ENCODE measurements at regions not wholly inside any gene's neighbourhood (a gene's known extent, or its start where the extent isn't known, plus 50 kb on each side); places are given as distances from the start of the nearest gene placed in this dataset.

GRCh38 chr4:4775493-4776004 is 83.9 kb upstream of the MSX1 start:
- Histone ChIP-seq H3K36me3 (no peaks in the 10 kb centered on the region), H3K4me1 (peaks cover 4% of the 10 kb centered on the region), H3K9me3 (no peaks in the 10 kb centered on the region), H3K27me3 (no peaks in the 10 kb centered on the region), H3K27ac (no peak overlapping the region), H3K4me3 (no peak overlapping the region)
- intact Hi-C loops (cut with DNase I) = no loop called here
- TF ChIP-seq POLR2AphosphoS5 (IDR thresholded peaks at IDR 0.05; ENCODE audit: insufficient read depth in 1 of 2, low read depth in 1 of 2) (no peak), CTCF (IDR thresholded peaks at IDR 0.05) (no peak), POLR2A (IDR thresholded peaks at IDR 0.05) (no peak)
- DNase-seq (ENCODE audit: extremely low spot score in 2 of 2) = no peak

GRCh38 chr4:4772534-4772933 is 86.9 kb upstream of the MSX1 start:
- H3K27me3 ChIP-seq = no peaks in the 10 kb centered on the region
- no peak for DNase-seq (ENCODE audit: extremely low spot score in 2 of 2)
- no peaks in the 10 kb centered on the region for H3K9me3 ChIP-seq
- no peak overlapping the region for H3K27ac ChIP-seq
- intact Hi-C loops (cut with DNase I) = no loop called here
- TF ChIP-seq POLR2A (IDR thresholded peaks at IDR 0.05) = no peak
- no peak for TF ChIP-seq CTCF (IDR thresholded peaks at IDR 0.05)
- no peak for TF ChIP-seq POLR2AphosphoS5 (IDR thresholded peaks at IDR 0.05; ENCODE audit: insufficient read depth in 1 of 2, low read depth in 1 of 2)
- H3K4me3 ChIP-seq = no peak overlapping the region
- H3K4me1 ChIP-seq = no peaks in the 10 kb centered on the region
- no peaks in the 10 kb centered on the region for H3K36me3 ChIP-seq

GRCh38 chr4:4771160-4771559 is 88.3 kb upstream of the MSX1 start:
- no peaks in the 10 kb centered on the region for H3K27me3 ChIP-seq
- no peaks in the 10 kb centered on the region for H3K4me1 ChIP-seq
- TF ChIP-seq POLR2AphosphoS5 (IDR thresholded peaks at IDR 0.05; ENCODE audit: insufficient read depth in 1 of 2, low read depth in 1 of 2) = no peak
- no peak for TF ChIP-seq POLR2A (IDR thresholded peaks at IDR 0.05)
- TF ChIP-seq CTCF (IDR thresholded peaks at IDR 0.05) = no peak
- H3K27ac ChIP-seq = no peak overlapping the region
- no peaks in the 10 kb centered on the region for H3K36me3 ChIP-seq
- H3K9me3 ChIP-seq = no peaks in the 10 kb centered on the region
- no peak for DNase-seq (ENCODE audit: extremely low spot score in 2 of 2)
- intact Hi-C loops (cut with DNase I) = no loop called here
- H3K4me3 ChIP-seq = no peak overlapping the region

GRCh38 chr4:4770610-4771009 is 88.9 kb upstream of the MSX1 start:
- Histone ChIP-seq H3K9me3 (no peaks in the 10 kb centered on the region), H3K4me3 (no peak overlapping the region), H3K36me3 (no peaks in the 10 kb centered on the region), H3K27ac (no peak overlapping the region), H3K27me3 (no peaks in the 10 kb centered on the region), H3K4me1 (no peaks in the 10 kb centered on the region)
- DNase-seq (ENCODE audit: extremely low spot score in 2 of 2) = no peak
- TF ChIP-seq CTCF (IDR thresholded peaks at IDR 0.05) (no peak), POLR2AphosphoS5 (IDR thresholded peaks at IDR 0.05; ENCODE audit: insufficient read depth in 1 of 2, low read depth in 1 of 2) (no peak)
- intact Hi-C loops (cut with DNase I) = no loop called here

GRCh38 chr4:4766564-4766963 is 92.9 kb upstream of the MSX1 start:
- DNase-seq (ENCODE audit: extremely low spot score in 2 of 2) = no peak
- H3K4me1 ChIP-seq = no peaks in the 10 kb centered on the region
- H3K9me3 ChIP-seq = no peaks in the 10 kb centered on the region
- TF ChIP-seq POLR2A (IDR thresholded peaks at IDR 0.05) (no peak), POLR2AphosphoS5 (IDR thresholded peaks at IDR 0.05; ENCODE audit: insufficient read depth in 1 of 2, low read depth in 1 of 2) (no peak), CTCF (IDR thresholded peaks at IDR 0.05) (no peak)
- H3K27ac ChIP-seq = no peak overlapping the region
- no peaks in the 10 kb centered on the region for H3K36me3 ChIP-seq
- intact Hi-C loops (cut with DNase I) = no loop called here
- H3K27me3 ChIP-seq = no peaks in the 10 kb centered on the region
- no peak overlapping the region for H3K4me3 ChIP-seq

Data from vagina (tissue), 2 donors.